Omental fat pad (tissue), 3 donors: ENCODE measurements at regions not wholly inside any gene's neighbourhood (a gene's known extent, or its start where the extent isn't known, plus 50 kb on each side); places are given as distances from the start of the nearest gene placed in this dataset.
"Not testable (repeated sequence)": the region's sequence is repeated elsewhere in the genome, so short reads cannot be mapped to it uniquely, and the experiment has no call there.

Experiments used
- ATAC-seq: fragments of 150-250 bp; one replicate; pipeline ENCODE4 v1.9.1; 2016; ENCODE audit warnings: mild to moderate bottlenecking, moderate library complexity; ENCODE audit not compliant: low FRiP score
- DNase-seq: peaks from one replicate; pipeline ENCODE4 v3.0.0-alpha.2; 2019; ENCODE audit warnings: low spot score
- TF ChIP-seq, protein P1 (sequence below), 3 donors: fragments of 450-650 bp; IDR thresholded peaks; one replicate each; pipeline ENCODE4 v1.5.1; 2016 to 2017; ENCODE audit warnings: antibody characterized with exemption in 3 of 3, mild to moderate bottlenecking in 3 of 3, moderate library complexity in 2 of 3

DNA sequence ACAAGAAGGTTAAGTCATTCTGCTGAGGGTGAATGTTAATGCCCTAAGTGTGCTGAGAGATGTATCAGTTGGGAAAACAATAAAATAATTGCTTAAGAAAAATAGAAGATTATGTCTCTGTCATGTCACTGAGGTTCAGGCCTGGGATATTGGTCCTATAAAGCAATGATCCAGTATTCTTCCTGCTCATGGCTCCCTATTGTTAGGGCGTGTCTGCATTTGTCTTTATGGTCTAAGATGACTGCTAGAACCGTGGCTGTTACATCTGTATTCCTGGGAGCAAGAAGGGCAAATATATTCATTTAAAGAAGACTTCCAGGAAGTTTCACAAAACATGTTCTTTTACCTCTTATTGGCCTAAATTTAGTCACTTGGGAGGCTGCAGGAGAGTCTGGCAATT, 125.0 kb downstream of the KCNE4 start:
- DNase-seq (no peak), ATAC-seq (no peak)

DNA sequence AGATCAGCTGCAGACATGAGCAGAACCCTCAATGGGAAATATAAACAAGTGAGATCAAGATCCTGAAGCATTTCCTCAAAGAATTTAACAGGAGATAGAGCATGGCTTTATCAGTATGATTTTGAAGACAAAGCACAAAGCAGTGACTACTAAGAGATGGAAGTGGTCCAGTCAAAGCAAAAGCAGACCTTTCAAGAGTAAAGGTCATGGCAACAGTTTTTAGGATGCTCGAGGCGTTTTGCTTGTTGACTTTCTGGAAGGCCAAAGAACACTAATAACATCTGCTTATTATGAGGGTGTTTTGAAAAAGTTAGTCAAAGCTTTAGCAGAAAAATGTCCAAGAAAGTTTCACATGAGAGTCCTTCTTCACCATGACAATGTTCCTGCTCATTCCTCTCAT, 128.5 kb downstream of the KCNE4 start:
- ATAC-seq (no peak), DNase-seq (no peak)
- TF ChIP-seq, protein P1, sequence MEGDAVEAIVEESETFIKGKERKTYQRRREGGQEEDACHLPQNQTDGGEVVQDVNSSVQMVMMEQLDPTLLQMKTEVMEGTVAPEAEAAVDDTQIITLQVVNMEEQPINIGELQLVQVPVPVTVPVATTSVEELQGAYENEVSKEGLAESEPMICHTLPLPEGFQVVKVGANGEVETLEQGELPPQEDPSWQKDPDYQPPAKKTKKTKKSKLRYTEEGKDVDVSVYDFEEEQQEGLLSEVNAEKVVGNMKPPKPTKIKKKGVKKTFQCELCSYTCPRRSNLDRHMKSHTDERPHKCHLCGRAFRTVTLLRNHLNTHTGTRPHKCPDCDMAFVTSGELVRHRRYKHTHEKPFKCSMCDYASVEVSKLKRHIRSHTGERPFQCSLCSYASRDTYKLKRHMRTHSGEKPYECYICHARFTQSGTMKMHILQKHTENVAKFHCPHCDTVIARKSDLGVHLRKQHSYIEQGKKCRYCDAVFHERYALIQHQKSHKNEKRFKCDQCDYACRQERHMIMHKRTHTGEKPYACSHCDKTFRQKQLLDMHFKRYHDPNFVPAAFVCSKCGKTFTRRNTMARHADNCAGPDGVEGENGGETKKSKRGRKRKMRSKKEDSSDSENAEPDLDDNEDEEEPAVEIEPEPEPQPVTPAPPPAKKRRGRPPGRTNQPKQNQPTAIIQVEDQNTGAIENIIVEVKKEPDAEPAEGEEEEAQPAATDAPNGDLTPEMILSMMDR (IDR thresholded peaks at IDR 0.05), result no peak

More for the DNA sequence above, 125.0 kb downstream of the KCNE4 start:
- TF ChIP-seq, protein P1 (IDR thresholded peaks at IDR 0.05), result no peak

DNA sequence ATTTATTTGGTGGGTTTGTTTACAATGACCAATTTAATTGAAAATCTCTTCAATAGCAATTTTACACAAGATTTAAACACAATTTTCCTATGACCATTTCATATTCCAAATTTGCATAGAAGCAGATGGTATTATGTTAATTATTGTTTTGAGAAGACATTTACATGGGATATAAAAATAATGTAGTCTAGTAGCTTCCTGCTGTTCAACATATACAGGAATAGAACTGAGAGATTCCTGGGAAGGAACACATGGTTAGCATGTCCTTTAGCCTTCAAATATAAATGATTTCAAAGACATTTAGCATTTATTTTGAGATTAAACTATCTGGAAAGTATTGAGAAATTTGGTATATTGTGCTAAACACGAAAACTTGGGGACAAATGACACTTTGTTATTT, 129.6 kb downstream of the KCNE4 start:
- TF ChIP-seq, protein P1 (IDR thresholded peaks at IDR 0.05), result no peak
- ATAC-seq, result no peak
- no peak for DNase-seq

DNA sequence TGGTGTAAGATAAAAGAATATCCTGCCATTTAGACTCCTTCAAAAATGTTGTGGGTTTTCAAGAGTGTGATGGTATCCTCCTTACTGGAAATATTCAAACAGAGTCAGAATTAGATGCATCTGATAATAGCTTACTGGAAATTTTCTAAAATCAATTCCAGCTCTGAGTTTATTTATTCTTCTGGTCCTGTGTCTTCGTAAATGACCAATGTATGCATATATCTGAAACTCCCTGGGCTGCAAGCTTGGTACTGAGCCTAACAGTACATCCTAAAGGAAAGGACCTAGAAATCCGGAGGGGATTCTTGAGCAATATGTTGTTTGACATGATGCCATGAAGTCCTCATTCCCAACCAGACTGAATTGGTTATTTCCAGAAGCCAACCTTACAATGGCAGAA, 130.4 kb downstream of the KCNE4 start:
- ATAC-seq (no peak), DNase-seq (no peak)
- TF ChIP-seq, protein P1 (IDR thresholded peaks at IDR 0.05), result no peak

DNA sequence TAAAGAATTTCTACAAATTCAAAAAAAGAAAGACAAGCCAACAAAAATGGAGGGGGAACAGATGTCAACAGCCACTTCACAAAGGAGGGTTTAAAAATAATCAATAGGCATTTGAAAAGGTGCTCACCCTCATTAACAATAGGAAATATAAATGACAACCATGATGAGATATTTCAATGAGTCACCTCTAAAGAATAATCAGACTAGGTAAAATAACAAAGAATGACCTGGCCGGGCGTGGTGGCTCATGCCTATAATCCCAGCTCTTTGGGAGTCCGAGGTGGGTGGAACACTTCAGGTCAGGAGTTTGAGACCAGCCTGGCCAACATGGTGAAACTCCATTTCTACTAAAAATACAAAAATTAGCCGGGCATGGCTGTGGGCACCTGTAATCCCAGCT, 133.6 kb downstream of the KCNE4 start:
- DNase-seq (no peak), ATAC-seq (no peak)
- TF ChIP-seq, protein P1 (IDR thresholded peaks at IDR 0.05), result no peak

DNA sequence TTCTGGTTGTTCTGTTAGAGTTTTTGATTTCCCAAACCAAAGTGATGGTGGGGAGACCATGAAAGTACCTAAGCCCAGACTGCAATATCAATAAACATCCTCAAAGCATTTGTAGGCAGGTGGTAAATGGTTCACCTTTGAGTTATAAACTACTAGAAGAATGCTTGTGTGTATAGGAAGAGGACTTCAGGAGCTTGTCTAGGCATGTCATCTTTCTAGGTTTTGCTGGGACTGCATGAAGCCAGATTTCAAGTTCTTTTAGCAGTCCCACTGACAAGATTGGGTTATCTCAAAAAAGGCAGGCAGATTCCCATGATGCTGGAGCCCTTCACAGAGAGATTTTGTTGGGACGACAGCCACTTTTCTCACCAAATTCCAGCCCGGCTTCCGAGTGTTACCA, 135.3 kb downstream of the KCNE4 start:
- ATAC-seq (no peak), DNase-seq (no peak)
- TF ChIP-seq, protein P1 (IDR thresholded peaks at IDR 0.05), result no peak

DNA sequence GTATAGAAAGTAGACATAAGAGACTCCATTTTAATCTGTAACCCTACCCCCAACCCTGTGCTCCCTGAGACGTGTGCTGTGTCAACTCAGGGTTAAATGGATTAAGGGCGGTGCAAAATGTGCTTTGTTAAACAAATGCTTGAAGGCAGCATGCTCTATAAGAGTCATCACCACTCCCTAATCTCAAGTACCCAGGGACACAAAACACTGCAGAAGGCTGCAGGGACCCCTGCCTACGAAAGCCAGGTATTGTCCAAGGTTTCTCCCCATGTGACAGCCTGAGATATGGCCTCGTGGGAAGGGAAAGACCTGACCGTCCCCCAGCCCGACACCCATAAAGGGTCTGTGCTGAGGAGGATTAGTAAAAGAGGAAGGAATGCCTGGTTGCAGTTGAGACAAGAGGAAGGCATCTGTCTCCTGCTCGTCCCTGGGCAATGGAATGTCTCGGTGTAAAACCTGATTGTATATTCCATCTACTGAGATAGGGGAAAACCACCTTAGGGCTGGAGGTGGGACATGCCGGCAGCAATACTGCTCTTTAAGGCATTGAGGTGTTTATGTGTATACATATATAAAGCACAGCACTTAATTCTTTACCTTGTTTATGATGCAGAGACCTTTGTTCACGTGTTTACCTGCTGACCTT, 138.7 kb downstream of the KCNE4 start:
- DNase-seq, ATAC-seq: not testable (repeated sequence)
